CD14-positive monocyte (primary cell): ENCODE measurements at regions not wholly inside any gene's neighbourhood (a gene's known extent, or its start where the extent isn't known, plus 50 kb on each side); places are given as distances from the start of the nearest gene placed in this dataset.

ENCODE experiments used
- DNase-seq, 3 donors: peaks; one replicate each; pipeline ENCODE4 v3.0.0-alpha.2; 2011 to 2022
- H2AFZ ChIP-seq: 2 replicates; pipeline ENCODE4 v1.6.0; 2012; ENCODE audit warnings: mild to moderate bottlenecking, low read depth, low read length, inconsistent platforms; ENCODE audit not compliant: insufficient read depth, poor library complexity, severe bottlenecking
- H3K27ac ChIP-seq, 2 donors: 1 replicate in 1 of 2; 2 replicates in 1 of 2; pipeline ENCODE4 v1.5.1; 2012 to 2013; ENCODE audit warnings: low read length in 2 of 2, control low read depth in 1 of 2, inconsistent platforms in 1 of 2, low read depth in 1 of 2, mild to moderate bottlenecking in 1 of 2
- H3K27me3 ChIP-seq, 2 donors: one replicate each; pipeline versions ENCODE4 v1.6.0 to v1.6.1; 2011 to 2013; ENCODE audit warnings: low read length in 2 of 2; ENCODE audit not compliant: control insufficient read depth in 2 of 2, insufficient read depth in 2 of 2
- H3K36me3 ChIP-seq, 2 donors: replicated peaks in 1 of 2; 1 replicate in 1 of 2; 2 replicates in 1 of 2; pipeline versions ENCODE4 v1.5.1 to v1.6.1; 2012 to 2013; ENCODE audit warnings: low read length in 2 of 2, control low read depth in 1 of 2, inconsistent platforms in 1 of 2, mild to moderate bottlenecking in 1 of 2; ENCODE audit not compliant: insufficient read depth in 2 of 2, control insufficient read depth in 1 of 2
- H3K4me1 ChIP-seq, 2 donors: 1 replicate in 1 of 2; 2 replicates in 1 of 2; pipeline versions ENCODE4 v1.5.1 to v1.6.1; 2012 to 2013; ENCODE audit warnings: low read length in 2 of 2, control low read depth in 1 of 2, inconsistent platforms in 1 of 2, mild to moderate bottlenecking in 1 of 2, moderate library complexity in 1 of 2; ENCODE audit not compliant: insufficient read depth in 2 of 2, control insufficient read depth in 1 of 2
- H3K4me2 ChIP-seq: replicated peaks from 2 replicates; pipeline ENCODE3; 2012; ENCODE audit warnings: low read length, moderate library complexity, mild to moderate bottlenecking; ENCODE audit not compliant: poor library complexity, severe bottlenecking; ENCODE audit errors: extremely low read depth
- H3K4me3 ChIP-seq, 3 experiments: fragments of 200-600 bp in 1 of 3; sonication (generic) in 1 of 3; replicated peaks in 1 of 3; 1 replicate in 2 of 3; 2 replicates in 1 of 3; pipeline ENCODE4 v1.5.1; 2011 to 2013; ENCODE audit warnings: low read length in 3 of 3, mild to moderate bottlenecking in 3 of 3, control low read depth in 2 of 3, low read depth in 2 of 3, inconsistent platforms in 1 of 3, moderate library complexity in 1 of 3
- H3K79me2 ChIP-seq: 2 replicates; pipeline ENCODE4 v1.6.0; 2012; ENCODE audit warnings: mild to moderate bottlenecking, control low read depth, inconsistent platforms, low read length, moderate library complexity; ENCODE audit not compliant: insufficient read depth
- H3K9ac ChIP-seq: 2 replicates; pipeline ENCODE4 v1.6.0; 2017; ENCODE audit warnings: low read length, mild to moderate bottlenecking; ENCODE audit not compliant: insufficient read depth, poor library complexity, severe bottlenecking
- H3K9me3 ChIP-seq, 2 donors: replicated peaks in 1 of 2; 1 replicate in 1 of 2; 2 replicates in 1 of 2; pipeline versions ENCODE4 v1.5.1 to v1.6.1; 2012 to 2013; ENCODE audit warnings: low read length in 2 of 2, control low read depth in 1 of 2; ENCODE audit not compliant: control insufficient read depth in 1 of 2, insufficient read depth in 1 of 2
- H4K20me1 ChIP-seq: 2 replicates; pipeline ENCODE4 v1.6.0; 2012; ENCODE audit warnings: mild to moderate bottlenecking, low read length, control low read depth, moderate library complexity; ENCODE audit not compliant: insufficient read depth
- H3K27ac Mint-ChIP-seq, 7 donors: one replicate each; pipeline ENCODE4 v1.8.0; 2020; ENCODE audit warnings: mild to moderate bottlenecking in 7 of 7, mixed read lengths in 7 of 7, moderate library complexity in 6 of 7, inconsistent platforms in 2 of 7
- H3K27me3 Mint-ChIP-seq, 3 donors: one replicate each; pipeline ENCODE4 v1.8.0; 2021 to 2022; ENCODE audit warnings: low read depth in 3 of 3, mild to moderate bottlenecking in 3 of 3, mixed read lengths in 3 of 3, moderate library complexity in 3 of 3, inconsistent platforms in 1 of 3
- H3K36me3 Mint-ChIP-seq, 2 donors: one replicate each; pipeline ENCODE4 v1.8.0; 2020; ENCODE audit warnings: mixed read lengths in 2 of 2, inconsistent platforms in 1 of 2, mild to moderate bottlenecking in 1 of 2
- H3K4me1 Mint-ChIP-seq: one replicate; pipeline ENCODE4 v1.8.0; 2020; ENCODE audit warnings: mild to moderate bottlenecking, mixed read lengths
- H3K4me3 Mint-ChIP-seq, 2 donors: one replicate each; pipeline ENCODE4 v1.8.0; 2020; ENCODE audit warnings: mild to moderate bottlenecking in 2 of 2, mixed read lengths in 2 of 2, moderate library complexity in 1 of 2
- H3K9me3 Mint-ChIP-seq, 7 donors: one replicate each; pipeline ENCODE4 v1.8.0; 2020 to 2022; ENCODE audit warnings: mixed read lengths in 7 of 7, mild to moderate bottlenecking in 6 of 7, moderate library complexity in 6 of 7, inconsistent platforms in 2 of 7
- CTCF ChIP-seq: fragments of 200-600 bp; IDR thresholded peaks from one replicate; pipeline ENCODE4 v1.8.0; 2022; ENCODE audit warnings: antibody characterized with exemption, mild to moderate bottlenecking
- WGBS: methylation state at CpG from one replicate; pipeline ENCODE4 v1.1.5; 2013; ENCODE audit warnings: missing lambda C conversion rate; ENCODE audit not compliant: insufficient coverage; 5-methylcytosine and 5-hydroxymethylcytosine counted together
- intact Hi-C, 2 donors: fragments of 100-400 bp; cut with micrococcal nuclease; formaldehyde crosslinking; loops; one replicate each; pipeline versions ENCODE4 v1.15.0 to v1.15.1; 2023

- no peak overlapping the region for H2AFZ ChIP-seq
- H3K9me3 Mint-ChIP-seq, result peaks cover 2 to 5% (median 2%) of the 10 kb centered on the region in 7 donors
- H3K36me3 ChIP-seq, result no peaks in the 10 kb centered on the region
- no peaks in the 10 kb centered on the region for H3K4me1 Mint-ChIP-seq
- no peak overlapping the region for H3K27ac Mint-ChIP-seq
- H3K36me3 Mint-ChIP-seq, result no peaks in the 10 kb centered on the region
- no peaks in the 10 kb centered on the region for H3K9me3 ChIP-seq
- no peak for TF ChIP-seq CTCF
- no peak overlapping the region for H3K4me3 ChIP-seq
- H3K4me2 ChIP-seq, result no peak overlapping the region
- H3K27me3 Mint-ChIP-seq, result peaks cover 0 to 3% (median 2%) of the 10 kb centered on the region in 3 donors
- H3K4me1 ChIP-seq, result no peaks in the 10 kb centered on the region
- H3K9ac ChIP-seq, result no peak overlapping the region
- no peaks in the 10 kb centered on the region for H3K27me3 ChIP-seq
- intact Hi-C loops, result no loop called here
- 37% methylated on average over 4 of the region's 11 CpGs for WGBS
- H3K4me3 Mint-ChIP-seq, result no peak overlapping the region
- DNase-seq, result no peak
- no peaks in the 10 kb centered on the region for H3K79me2 ChIP-seq
- H4K20me1 ChIP-seq, result no peaks in the 10 kb centered on the region
- H3K27ac ChIP-seq, result no peak overlapping the region
Observed at GRCh38 chr5:3709068-3709716, 113.6 kb downstream of the IRX1 start.

GRCh38 chr5:3709717-3710348, 114.2 kb downstream of the IRX1 start:
- Histone ChIP-seq H3K9me3 (no peaks in the 10 kb centered on the region), H3K9ac (no peak overlapping the region), H3K27me3 (no peaks in the 10 kb centered on the region), H3K79me2 (no peaks in the 10 kb centered on the region), H3K36me3 (no peaks in the 10 kb centered on the region), H3K27ac (no peak overlapping the region), H3K4me2 (no peak overlapping the region), H3K4me3 (no peak overlapping the region), H4K20me1 (no peaks in the 10 kb centered on the region), H3K4me1 (no peaks in the 10 kb centered on the region), H2AFZ (no peak overlapping the region)
- Mint-ChIP-seq H3K36me3 (no peaks in the 10 kb centered on the region), H3K27ac (no peak overlapping the region), H3K4me1 (no peaks in the 10 kb centered on the region), H3K4me3 (no peak overlapping the region), H3K9me3 (peaks cover 2 to 5% (median 2%) of the 10 kb centered on the region in 7 donors), H3K27me3 (peaks cover 0 to 3% (median 2%) of the 10 kb centered on the region in 3 donors)
- intact Hi-C loops, result no loop called here
- TF ChIP-seq CTCF, result no peak
- no peak for DNase-seq
- WGBS, result 80% methylated on average over 7 of the region's 10 CpGs
